GM13976 (cell line): ENCODE measurements at regions not wholly inside any gene's neighbourhood (a gene's known extent, or its start where the extent isn't known, plus 50 kb on each side); places are given as distances from the start of the nearest gene placed in this dataset.
"Not testable (repeated sequence)": the region's sequence is repeated elsewhere in the genome, so short reads cannot be mapped to it uniquely, and the experiment has no call there.

Experiments
- DNase-seq: peaks from one replicate; pipeline ENCODE4 v3.0.0; 2012; ENCODE audit warnings: low spot score
- CTCF ChIP-seq: IDR thresholded peaks from 2 replicates; pipeline ENCODE4 v1.5.1; 2012; ENCODE audit warnings: borderline replicate concordance, mild to moderate bottlenecking; ENCODE audit not compliant: insufficient read depth; ENCODE audit errors: extremely low read depth, missing control alignments, control extremely low read depth
- in situ Hi-C: fragments of 300-500 bp; cut with MboI; formaldehyde crosslinking; loops from one replicate; pipeline ENCODE4 v1.12.0; 2022; ENCODE audit warnings: low sequenced_read_pairs, mixed read lengths, inconsistent platforms; ENCODE audit not compliant: unreplicated experiment

DNA sequence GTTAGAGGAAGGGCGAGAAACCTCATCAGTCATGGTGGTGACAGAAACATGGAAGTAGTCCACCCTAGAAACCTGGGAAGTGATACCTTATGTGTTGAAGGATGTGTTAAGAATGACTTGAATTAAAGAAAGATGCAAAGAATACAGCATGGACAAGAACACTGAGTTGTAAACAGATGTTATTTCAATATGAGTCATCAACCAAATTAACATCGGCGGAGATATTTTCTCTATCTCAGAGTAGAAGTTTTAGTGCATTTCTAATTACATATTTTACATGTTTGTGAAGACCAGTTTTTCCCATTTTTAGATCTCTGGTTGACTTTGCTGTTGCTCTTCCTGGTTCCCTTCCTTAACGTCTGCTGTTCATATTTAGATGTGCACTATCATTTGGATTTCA lies 268.8 kb upstream of the TBL1XR1 start:
- in situ Hi-C loops: no loop called here
- DNase-seq: peak; percentile 13
- no peak for TF ChIP-seq CTCF

- DNase-seq, in situ Hi-C loops: not testable (repeated sequence)
Measured at GRCh38 chr3:177466622-177467021, 269.3 kb upstream of the TBL1XR1 start.

DNA sequence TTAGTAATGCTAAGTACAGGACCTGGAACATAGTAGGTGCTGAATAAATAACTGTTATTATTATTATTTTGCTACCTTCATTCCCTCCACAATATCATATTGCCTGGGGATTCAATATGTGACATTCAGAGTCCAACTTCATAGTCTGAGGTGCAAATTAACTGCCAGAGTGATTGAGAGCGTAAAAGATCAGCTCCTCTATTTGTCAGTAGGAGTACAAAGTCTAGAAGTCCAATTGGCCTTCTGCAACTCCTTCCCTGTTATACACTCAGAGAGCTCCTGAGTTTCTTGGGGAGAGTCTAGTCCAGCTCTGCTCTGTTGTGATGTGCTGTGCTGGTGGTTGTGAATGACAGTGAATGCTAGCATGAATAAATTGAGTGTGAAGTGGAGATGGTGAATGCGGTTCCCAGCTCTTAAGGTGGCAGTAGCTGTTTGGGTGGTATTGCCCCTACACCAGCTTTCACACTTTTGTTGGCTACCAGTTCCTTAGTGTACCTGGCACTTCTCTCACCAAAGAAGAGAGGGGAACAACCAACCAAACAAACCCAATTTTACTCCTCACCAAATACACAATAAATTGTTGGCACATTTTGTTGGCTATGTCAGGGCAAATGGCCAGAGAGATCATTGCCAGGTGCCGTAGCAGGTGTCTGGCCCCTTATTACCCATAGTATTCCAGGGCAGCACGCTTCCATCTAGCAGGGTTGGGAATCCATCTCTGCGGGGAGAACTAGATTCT lies 270.1 kb upstream of the TBL1XR1 start:
- in situ Hi-C loops: no loop called here
- no peak for DNase-seq
- no peak for TF ChIP-seq CTCF

- no peak for DNase-seq
- TF ChIP-seq CTCF: no peak
- in situ Hi-C loops: no loop called here
Measured at GRCh38 chr3:177468331-177468730, 271.0 kb upstream of the TBL1XR1 start.

- no peak for DNase-seq
- no peak for TF ChIP-seq CTCF
- in situ Hi-C loops: no loop called here
Measured at GRCh38 chr3:177468816-177469215, 271.5 kb upstream of the TBL1XR1 start.

- no peak for TF ChIP-seq CTCF
- DNase-seq: no peak
- in situ Hi-C loops: no loop called here
Measured at GRCh38 chr3:177469216-177469615, 271.9 kb upstream of the TBL1XR1 start.

- no peak for TF ChIP-seq CTCF
- no peak for DNase-seq
- in situ Hi-C loops: no loop called here
Measured at GRCh38 chr3:177470197-177470941, 273.1 kb upstream of the TBL1XR1 start.
